Ammon's horn (tissue), 1 donor: ENCODE measurements at regions not wholly inside any gene's neighbourhood (a gene's known extent, or its start where the extent isn't known, plus 50 kb on each side); places are given as distances from the start of the nearest gene placed in this dataset.
A peak's percentile ranks its signal among the peaks of the same experiment; 100 is the strongest.
"Not testable (repeated sequence)": the region's sequence is repeated elsewhere in the genome, so short reads cannot be mapped to it uniquely, and the experiment has no call there.

ENCODE experiments used
- DNase-seq: peaks from one replicate; pipeline ENCODE4 v3.0.0-alpha.2; 2016; ENCODE audit warnings: low spot score

DNA sequence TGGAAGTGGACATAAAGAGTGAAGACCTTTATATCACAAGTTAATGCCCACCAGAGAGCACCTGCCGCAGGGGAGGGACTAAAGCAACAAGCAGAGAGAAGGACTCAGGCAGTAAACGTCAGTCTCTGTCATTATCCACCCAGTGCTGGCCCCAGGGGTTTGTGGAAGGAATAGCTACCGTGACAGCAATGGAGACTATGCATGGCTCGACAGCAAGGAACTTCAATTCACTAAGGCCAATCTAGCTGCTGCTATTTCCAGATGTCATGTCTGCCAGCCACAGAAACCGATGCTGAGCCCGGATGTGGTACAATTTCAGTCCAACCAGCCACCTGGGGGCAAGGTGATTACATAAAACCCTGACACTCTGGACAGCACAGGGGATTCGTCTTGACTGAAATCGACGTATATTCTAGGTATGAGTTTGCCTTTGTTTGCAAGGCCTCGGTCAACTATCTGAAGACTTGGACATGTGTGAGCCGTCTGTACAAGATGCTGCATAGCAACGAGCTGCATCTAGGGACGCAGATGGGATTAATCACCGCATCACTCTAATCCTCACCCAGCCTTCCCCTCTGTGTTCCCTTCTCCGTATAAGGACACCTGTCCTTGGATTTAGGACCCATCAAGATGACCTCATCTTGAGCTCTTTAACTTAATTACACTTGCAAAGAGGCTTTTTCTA is 154.1 kb upstream of the SH3BP4 start:
- peak; percentile 47 for DNase-seq

DNA sequence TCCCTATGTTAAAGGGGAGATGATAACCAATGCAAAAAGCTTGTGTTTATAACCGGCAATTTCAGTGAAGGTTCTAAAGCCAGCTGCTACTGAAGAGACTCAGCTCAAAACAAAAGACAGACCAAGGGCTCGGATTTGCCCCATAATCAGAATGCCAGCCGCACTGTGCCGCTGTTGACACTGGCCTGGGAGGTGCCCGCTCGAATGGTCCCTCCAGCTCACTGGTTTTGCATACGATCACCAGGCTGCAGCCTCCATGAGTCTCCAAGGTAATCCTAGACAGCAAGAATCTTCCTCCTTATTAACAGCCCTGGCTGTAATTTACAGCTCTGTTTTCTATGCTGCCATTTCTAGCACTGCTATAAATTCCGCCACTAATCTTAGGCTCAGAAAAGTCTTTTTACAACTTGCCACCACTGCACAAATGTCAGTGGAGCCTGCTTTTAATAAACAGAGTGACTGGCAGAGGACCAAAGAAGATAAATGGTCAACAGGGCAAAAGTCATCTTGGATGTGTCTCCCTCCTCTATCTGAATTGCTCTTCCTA is 155.7 kb upstream of the SH3BP4 start:
- DNase-seq: peak; percentile 48

GRCh38 chr2:234795272-234795920 is 156.4 kb upstream of the SH3BP4 start:
- no peak for DNase-seq

- no peak for DNase-seq
These were observed 157.0 kb upstream of the SH3BP4 start for GRCh38 chr2:234794866-234795265.

DNA sequence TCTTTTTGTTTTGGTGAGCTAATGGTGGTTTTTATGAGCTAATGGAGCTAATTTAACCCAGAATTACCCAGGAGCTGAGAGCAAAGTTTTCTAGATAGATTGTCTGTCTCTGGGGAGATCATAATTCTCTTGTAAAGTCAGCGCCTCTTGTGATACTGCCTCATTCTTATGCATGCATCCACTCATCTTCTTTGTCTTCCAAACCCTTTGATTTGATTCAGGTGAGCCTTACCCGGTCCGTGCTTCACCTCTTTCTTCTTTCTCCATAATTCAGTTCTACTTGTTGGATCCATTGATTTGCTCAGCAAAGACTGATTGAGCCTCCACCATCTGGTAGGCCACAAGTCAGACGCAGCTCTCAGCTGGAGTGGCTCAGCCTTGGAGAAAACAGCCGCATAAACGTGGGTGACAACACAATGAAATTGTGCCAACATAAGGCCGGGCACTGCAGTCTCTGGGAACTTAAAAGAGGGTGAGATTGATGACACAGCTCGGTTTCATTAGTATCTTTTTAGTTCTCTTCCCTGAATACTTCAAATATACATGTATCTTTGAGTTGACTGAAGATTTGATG is 158.5 kb upstream of the SH3BP4 start:
- peak; percentile 17 for DNase-seq

- peak; percentile 11 for DNase-seq
These were observed 159.2 kb upstream of the SH3BP4 start for GRCh38 chr2:234792621-234793022.

- not testable (repeated sequence) for DNase-seq
These were observed 159.7 kb upstream of the SH3BP4 start for GRCh38 chr2:234792096-234792495.

DNA sequence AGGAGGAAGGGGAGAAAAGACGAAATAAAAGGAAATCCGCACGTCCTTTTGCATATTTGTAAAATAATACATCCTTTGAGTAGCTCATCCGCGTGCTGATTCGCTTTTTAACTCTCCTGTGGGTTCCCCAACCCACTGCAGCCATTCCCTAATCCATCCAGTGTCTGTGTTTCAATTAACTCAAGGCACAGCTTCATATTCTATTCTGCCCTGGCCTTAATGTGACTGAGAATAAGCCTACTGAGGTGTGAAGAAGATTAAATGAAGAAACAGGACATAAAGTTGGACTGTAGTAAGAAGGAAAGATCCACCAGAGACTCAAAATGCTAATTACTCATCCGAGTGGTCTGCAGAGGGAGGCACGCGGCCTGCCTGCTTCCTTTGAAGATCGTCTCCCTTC is 161.4 kb upstream of the SH3BP4 start:
- DNase-seq: no peak

DNA sequence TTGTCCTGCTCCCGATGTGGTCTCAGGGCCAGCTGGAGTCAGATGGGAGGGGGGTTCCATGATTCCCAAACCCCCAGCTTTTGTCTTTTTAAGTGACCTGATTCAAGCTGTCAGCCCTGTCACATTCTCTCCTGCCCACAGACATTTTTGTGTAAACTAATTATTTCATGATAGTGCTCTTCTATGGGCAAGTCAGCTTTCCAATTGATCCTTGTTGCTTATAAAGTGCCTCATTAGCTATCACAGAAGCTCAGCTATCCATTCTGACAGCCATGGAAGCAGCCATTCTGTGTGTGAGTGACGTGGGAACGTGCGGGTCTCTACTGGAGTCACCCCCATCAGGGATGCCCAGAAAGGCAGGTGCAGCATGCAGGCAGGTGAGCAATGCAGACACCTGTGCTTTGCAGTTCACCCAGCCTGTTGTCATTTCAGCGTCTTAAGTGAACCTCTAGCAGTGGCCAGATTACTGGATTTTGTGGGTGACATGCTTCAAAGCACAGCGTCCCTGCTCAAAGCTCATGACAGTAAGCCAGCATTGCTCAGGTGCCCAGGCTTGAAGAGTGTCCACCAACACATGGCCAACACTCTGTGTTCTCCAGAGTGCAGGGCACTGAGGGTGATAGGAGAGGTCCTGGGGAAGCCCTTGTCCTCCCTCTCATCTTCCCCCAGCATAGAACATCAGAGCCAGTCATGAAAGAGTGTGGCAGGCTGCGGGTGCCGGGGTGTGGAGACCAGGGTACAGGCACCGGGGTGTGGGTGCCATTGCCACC is 162.1 kb upstream of the SH3BP4 start:
- no peak for DNase-seq

DNA sequence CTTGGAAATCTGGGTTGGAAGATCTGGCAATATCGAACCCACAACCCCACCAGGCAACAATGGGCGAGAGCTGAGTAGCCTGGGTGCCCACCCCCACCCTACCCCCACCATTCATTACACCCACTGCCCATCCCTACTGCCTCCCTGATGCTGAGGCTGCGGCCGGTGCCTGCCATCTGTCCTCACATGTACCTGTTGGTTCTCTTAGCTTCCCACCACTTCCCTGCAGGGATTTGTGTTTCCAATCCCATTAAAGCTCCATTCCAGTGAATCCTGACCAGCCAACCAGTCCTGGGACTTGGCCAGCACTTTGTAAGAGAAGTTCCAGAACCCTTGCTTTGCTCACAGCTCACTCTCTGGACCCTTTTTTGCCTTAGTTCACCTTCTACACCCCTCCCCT is 163.0 kb upstream of the SH3BP4 start:
- no peak for DNase-seq

GRCh38 chr2:234788381-234788780 is 163.4 kb upstream of the SH3BP4 start:
- peak; percentile 18 for DNase-seq

DNA sequence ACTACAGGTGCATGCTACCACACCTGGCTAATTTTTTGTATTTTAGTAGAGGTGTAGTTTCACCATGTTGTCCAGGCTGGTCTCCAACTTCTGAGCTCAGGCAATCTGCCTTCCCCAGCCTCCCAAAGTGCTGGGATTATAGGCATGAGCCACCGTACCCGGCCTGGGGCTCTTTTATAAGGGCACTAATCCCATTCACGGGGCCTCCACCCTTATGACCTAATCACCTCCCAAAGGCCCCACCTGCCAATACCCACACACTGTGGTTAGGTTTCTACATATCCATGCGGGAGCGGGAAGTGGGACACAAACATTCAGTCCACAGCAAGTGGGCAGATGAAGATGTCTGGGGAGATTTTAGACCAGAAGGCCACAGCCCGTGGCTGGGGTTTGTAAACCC is 164.7 kb upstream of the SH3BP4 start:
- no peak for DNase-seq

- no peak for DNase-seq
These were observed 177.9 kb upstream of the SH3BP4 start for GRCh38 chr2:234773764-234774409.

DNA sequence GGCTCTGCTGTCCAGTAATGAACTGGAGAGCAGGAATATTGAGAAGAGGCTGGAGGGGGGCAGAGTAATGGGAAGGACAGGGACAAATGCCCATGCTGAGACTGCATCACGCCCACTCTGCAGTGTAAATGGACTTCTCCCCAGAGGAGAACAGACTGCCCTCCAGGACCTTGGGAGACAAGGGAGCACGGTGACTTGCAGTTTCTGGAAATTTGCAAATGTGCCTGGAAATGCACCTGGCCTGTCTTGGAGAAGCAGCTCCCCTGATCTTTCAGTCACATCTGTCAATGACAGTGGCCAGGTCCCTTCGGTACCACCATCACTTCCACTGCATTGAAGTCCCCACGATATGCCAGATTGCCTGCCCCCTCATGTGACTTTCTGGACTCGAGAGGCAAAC is 178.7 kb upstream of the SH3BP4 start:
- no peak for DNase-seq

GRCh38 chr2:234772733-234773060 is 179.1 kb upstream of the SH3BP4 start:
- DNase-seq: no peak

DNA sequence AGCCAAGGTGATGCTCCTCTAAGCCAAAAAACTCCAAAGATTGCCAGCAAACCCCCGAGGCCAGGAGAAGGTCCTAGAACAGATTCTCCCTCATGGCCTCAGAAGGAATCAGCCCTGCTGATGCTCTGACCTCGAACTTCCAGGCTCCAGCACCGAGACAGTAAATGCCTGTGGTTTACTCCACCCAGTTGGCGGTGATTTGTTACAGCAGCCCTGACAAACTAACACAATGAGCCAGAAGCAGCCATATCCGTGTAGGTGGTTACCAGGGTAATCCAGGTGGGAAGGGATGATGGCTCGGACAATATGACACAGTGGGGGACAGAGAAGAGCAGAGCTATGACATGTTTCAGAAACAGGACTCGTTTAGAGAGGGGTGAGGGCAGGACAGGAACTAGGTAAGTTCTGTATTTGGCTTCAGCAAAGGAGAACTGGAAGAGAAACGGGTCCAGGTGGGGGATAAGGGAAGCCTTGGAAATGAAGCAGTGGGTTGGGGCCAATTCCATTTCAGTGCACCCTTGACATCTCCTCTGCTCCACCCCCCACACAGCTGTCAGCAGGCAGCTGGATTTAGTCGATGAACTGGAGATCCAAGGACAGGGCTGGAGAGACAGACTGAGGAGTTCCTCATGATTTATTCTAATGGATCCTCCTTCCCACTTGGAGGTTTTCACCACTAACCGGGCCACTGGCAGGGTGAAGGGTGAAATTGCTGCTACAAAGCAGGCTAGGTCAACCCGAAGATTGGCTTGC is 179.7 kb upstream of the SH3BP4 start:
- DNase-seq: no peak

DNA sequence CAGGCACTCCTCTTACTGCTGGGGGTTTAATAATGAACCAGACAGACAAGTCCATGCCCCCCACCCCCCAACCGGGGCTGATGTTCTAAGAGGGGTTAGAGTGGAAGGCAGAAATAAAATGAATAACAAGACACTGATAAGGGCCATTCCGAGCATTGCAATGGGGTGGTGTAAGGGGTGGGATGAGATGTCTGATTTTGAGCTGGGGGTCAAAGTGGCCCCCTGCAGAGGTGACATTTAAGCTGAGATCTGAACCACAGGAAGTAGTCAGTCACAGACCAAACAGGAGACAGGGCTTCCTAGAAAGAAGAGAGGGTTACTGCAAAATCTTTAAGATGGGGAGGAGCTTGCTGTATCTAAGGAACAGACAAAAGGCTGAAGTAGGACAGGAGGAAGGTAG is 180.6 kb upstream of the SH3BP4 start:
- no peak for DNase-seq

DNA sequence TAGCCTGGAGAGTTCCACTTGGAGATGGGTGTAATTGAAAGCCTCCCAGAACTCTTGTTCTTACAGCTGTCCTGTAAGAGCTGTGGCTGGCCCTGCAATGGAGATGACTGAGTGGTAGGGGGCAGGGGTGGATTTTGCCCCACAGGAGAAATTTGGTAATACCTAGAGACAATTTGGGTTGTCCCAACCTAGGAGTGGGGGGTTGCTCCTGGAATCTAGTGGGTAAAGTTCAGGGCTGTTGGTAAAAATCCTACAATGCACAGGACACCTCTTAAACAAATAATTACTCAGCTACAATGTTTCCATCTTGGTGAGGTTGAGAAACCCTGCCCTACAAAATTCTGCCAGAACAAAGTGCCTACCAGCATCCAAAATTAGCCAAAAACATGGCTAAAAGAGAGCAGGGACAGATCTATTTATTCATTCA is 181.1 kb upstream of the SH3BP4 start:
- no peak for DNase-seq

- DNase-seq: peak; percentile 28
These were observed 181.7 kb upstream of the SH3BP4 start for GRCh38 chr2:234770031-234770506.

GRCh38 chr2:234768608-234769196 is 183.1 kb upstream of the SH3BP4 start:
- no peak for DNase-seq

- DNase-seq: no peak
These were observed 186.5 kb upstream of the SH3BP4 start for GRCh38 chr2:234765279-234765678.
